ENCODE measurements at regions not wholly inside any gene's neighbourhood (a gene's known extent, or its start where the extent isn't known, plus 50 kb on each side); places are given as distances from the start of the nearest gene placed in this dataset.

- no peak overlapping the region for H3K4me3 ChIP-seq (ENCODE audit: control insufficient read depth in 2 of 3, extremely low read depth in 1 of 3, insufficient read depth in 2 of 3, low read depth in 1 of 3, low read length in 3 of 3)
- H3K27ac ChIP-seq (ENCODE audit: control insufficient read depth, insufficient read depth, low read length), result peak overlapping the region; percentile 74
- no peak overlapping the region for H2AFZ ChIP-seq (ENCODE audit: control insufficient read depth, low read length)
- H3K9ac ChIP-seq (ENCODE audit: control insufficient read depth, extremely low read depth, insufficient read depth, low read length), result no peak overlapping the region
- H3K4me1 ChIP-seq (ENCODE audit: control insufficient read depth, extremely low read depth, insufficient read depth, low read length), result peaks cover 12% of the 10 kb centered on the region
- no peaks in the 10 kb centered on the region for H4K20me1 ChIP-seq (ENCODE audit: control insufficient read depth, extremely low read depth, insufficient read depth, low read length)
- peak overlapping the region; percentile 10 for H3K4me2 ChIP-seq (ENCODE audit: control insufficient read depth, extremely low read depth, insufficient read depth, low read depth, low read length)
- peaks cover 3% of the 10 kb centered on the region for H3K9me3 ChIP-seq (ENCODE audit: control insufficient read depth, low read depth, low read length)
- TF ChIP-seq CTCF (optimal IDR thresholded peaks at IDR 0.05 in 1 of 3, IDR thresholded peaks at IDR 0.05 in 1 of 3, conservative IDR thresholded peaks at IDR 0.05 in 1 of 3; ENCODE audit: extremely low read depth in 1 of 3, insufficient read depth in 2 of 3, low read length in 3 of 3) (no peak), EZH2 (IDR thresholded peaks at IDR 0.05; ENCODE audit: low read length) (no peak)
- no peaks in the 10 kb centered on the region for H3K36me3 ChIP-seq (ENCODE audit: control insufficient read depth in 2 of 2, extremely low read depth in 1 of 2, insufficient read depth in 2 of 2, low read length in 2 of 2)
- dilution Hi-C loops (cut with MboI; ENCODE audit: extremely low pct_ligation_motif_present, low sequenced_read_pairs), result no loop called here
- DNase-seq (ENCODE audit: low read depth, low spot score) (no peak), FAIRE-seq (no peak)
- no peaks in the 10 kb centered on the region for H3K27me3 ChIP-seq (ENCODE audit: control insufficient read depth, extremely low read depth, insufficient read depth, low read length)
- no peaks in the 10 kb centered on the region for H3K79me2 ChIP-seq (ENCODE audit: control insufficient read depth, insufficient read depth, low read length)
- no peaks in the 10 kb centered on the region for H3K9me1 ChIP-seq (ENCODE audit: control insufficient read depth, extremely low read depth, insufficient read depth, low read length)
These were observed 2286.4 kb downstream of the TP53TG3F start for GRCh38 chr16:35745821-35746248.

DNA sequence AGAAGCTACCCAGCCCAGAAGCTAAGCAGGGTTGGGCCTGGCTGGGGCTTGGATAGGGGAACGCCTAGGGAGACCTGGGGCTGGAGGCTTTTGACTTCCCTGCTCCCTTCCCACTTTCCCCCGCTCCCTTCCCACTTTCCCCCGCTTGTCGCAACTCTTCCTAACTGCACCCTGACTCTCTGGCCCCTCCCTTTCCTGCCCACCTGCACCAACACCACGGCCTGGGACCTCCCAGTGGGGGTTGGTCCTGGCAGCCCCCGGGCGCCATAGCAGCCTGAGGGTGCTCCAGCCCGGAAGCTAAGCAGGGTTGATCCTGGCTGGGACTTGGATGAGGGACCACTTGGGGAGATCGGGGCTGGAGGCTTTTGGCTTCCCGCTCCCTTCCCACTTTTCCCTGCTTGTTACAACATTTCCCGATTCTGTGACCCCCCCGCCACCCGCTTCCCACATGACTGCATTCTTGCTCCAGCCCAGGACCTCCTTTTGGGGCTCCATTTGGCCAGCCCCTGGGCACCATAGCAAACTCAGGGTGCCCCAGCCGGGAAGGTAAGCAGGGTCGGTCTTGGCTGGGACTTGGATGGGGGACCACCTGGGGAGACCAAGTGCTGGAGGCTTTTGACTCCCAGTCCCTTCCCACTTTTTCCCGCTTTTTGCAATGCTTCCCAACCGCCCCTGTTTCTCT lies 2287.0 kb downstream of the TP53TG3F start:
- Histone ChIP-seq H3K79me2 (ENCODE audit: control insufficient read depth, insufficient read depth, low read length) (no peaks in the 10 kb centered on the region), H3K27me3 (ENCODE audit: control insufficient read depth, extremely low read depth, insufficient read depth, low read length) (no peaks in the 10 kb centered on the region), H3K4me3 (ENCODE audit: control insufficient read depth in 2 of 3, extremely low read depth in 1 of 3, insufficient read depth in 2 of 3, low read depth in 1 of 3, low read length in 3 of 3) (no peak overlapping the region), H2AFZ (ENCODE audit: control insufficient read depth, low read length) (no peak overlapping the region), H3K36me3 (ENCODE audit: control insufficient read depth in 2 of 2, extremely low read depth in 1 of 2, insufficient read depth in 2 of 2, low read length in 2 of 2) (no peaks in the 10 kb centered on the region), H3K27ac (ENCODE audit: control insufficient read depth, insufficient read depth, low read length) (no peak overlapping the region), H3K9me1 (ENCODE audit: control insufficient read depth, extremely low read depth, insufficient read depth, low read length) (no peaks in the 10 kb centered on the region), H3K9me3 (ENCODE audit: control insufficient read depth, low read depth, low read length) (peaks cover 3% of the 10 kb centered on the region), H4K20me1 (ENCODE audit: control insufficient read depth, extremely low read depth, insufficient read depth, low read length) (no peaks in the 10 kb centered on the region), H3K4me1 (ENCODE audit: control insufficient read depth, extremely low read depth, insufficient read depth, low read length) (peaks cover 16% of the 10 kb centered on the region), H3K9ac (ENCODE audit: control insufficient read depth, extremely low read depth, insufficient read depth, low read length) (no peak overlapping the region), H3K4me2 (ENCODE audit: control insufficient read depth, extremely low read depth, insufficient read depth, low read depth, low read length) (no peak overlapping the region)
- FAIRE-seq, result no peak
- no peak for DNase-seq (ENCODE audit: low read depth, low spot score)
- TF ChIP-seq EZH2 (IDR thresholded peaks at IDR 0.05; ENCODE audit: low read length) (no peak), CTCF (optimal IDR thresholded peaks at IDR 0.05 in 1 of 3, IDR thresholded peaks at IDR 0.05 in 1 of 3, conservative IDR thresholded peaks at IDR 0.05 in 1 of 3; ENCODE audit: extremely low read depth in 1 of 3, insufficient read depth in 2 of 3, low read length in 3 of 3) (no peak)
- dilution Hi-C loops (cut with MboI; ENCODE audit: extremely low pct_ligation_motif_present, low sequenced_read_pairs), result no loop called here

All from keratinocyte (primary cell).